NCI-H2227 (cell line): ENCODE measurements at regions not wholly inside any gene's neighbourhood (a gene's known extent, or its start where the extent isn't known, plus 50 kb on each side); places are given as distances from the start of the nearest gene placed in this dataset.
"Not testable (repeated sequence)": the region's sequence is repeated elsewhere in the genome, so short reads cannot be mapped to it uniquely, and the experiment has no call there.

Source experiments
- DNase-seq: peaks from one replicate; lab custom pipeline; 2025; ENCODE audit not compliant: unreplicated experiment; lab: John Stamatoyannopoulos, UW

GRCh38 chr2:48043131-48043700 lies 136.9 kb upstream of the FBXO11 start:
- no peak for DNase-seq

DNA sequence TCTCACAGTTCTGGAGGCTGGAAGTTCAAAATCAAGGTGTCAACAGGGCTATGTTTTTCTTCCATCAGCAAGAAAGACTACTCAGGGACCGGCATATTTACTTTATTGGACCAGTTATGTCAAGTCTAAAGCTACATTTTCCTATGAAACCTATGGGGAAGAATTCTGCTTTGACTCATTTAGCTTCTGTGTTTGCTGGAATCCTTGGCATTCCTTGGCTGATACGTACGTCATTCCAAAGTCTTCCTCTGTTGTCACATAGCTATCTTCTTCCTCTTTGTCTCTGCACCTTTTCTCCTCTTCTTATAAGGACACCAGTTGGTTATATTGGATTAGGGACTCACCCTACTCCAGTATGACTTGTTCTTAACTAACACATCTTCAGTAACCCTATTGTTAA lies 137.4 kb upstream of the FBXO11 start:
- no peak for DNase-seq

GRCh38 chr2:48045613-48046012 lies 139.3 kb upstream of the FBXO11 start:
- no peak for DNase-seq

GRCh38 chr2:48048476-48049171 lies 142.3 kb upstream of the FBXO11 start:
- DNase-seq = no peak

DNA sequence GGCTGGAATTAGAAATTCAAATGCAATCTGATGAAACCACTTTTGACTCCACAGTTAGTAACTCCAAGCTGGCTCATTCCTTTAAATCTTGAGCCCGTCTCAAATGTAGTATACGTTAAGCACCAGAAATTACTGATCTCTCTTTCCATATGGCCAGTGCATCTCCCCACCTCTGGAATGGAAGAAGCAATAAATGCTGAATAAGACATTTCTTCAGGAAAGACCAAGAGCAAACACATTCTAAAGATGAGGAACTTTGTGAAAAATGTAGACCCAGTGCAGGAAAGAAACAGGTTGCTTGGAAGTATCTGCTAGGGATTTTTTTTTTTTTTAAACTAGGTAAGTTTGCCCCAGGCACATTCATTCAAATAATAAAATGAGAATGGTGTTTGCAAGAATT lies 143.1 kb upstream of the FBXO11 start:
- no peak for DNase-seq

GRCh38 chr2:48050711-48051110 lies 144.4 kb upstream of the FBXO11 start:
- no peak for DNase-seq

GRCh38 chr2:48059975-48060374 lies 153.7 kb upstream of the FBXO11 start:
- no peak for DNase-seq

- not testable (repeated sequence) for DNase-seq
These were observed 155.4 kb upstream of the FBXO11 start for GRCh38 chr2:48061656-48062055.

GRCh38 chr2:48065096-48065495 lies 158.8 kb upstream of the FBXO11 start:
- DNase-seq = no peak

- no peak for DNase-seq
These were observed 159.7 kb upstream of the FBXO11 start for GRCh38 chr2:48066000-48066399.

- DNase-seq = no peak
These were observed 163.5 kb upstream of the FBXO11 start for GRCh38 chr2:48069769-48070168.

DNA sequence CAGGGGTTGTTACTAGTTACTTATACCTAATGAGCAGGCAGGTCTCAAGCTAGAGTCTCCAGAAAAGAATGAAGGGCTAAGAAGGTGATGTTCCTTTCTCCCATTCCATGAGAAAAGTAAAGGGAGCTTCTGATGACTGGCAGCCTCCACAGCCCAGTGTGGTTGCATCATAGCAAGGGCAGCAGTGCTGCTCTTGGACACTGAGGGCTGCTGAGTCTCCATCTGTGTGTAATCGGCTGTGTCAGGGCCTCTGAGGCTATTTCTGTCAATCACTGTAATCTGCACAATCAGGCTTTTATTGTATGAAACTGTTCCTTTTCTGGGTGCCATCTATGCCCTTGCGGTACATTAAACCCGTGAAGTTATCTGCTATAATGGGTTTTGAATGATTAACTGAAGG lies 164.1 kb upstream of the FBXO11 start:
- peak; percentile 16 for DNase-seq

GRCh38 chr2:48072583-48072982 lies 166.3 kb upstream of the FBXO11 start:
- DNase-seq = no peak

- no peak for DNase-seq
These were observed 169.3 kb upstream of the FBXO11 start for GRCh38 chr2:48075631-48076030.

GRCh38 chr2:48080534-48081316 lies 174.4 kb upstream of the FBXO11 start:
- no peak for DNase-seq

DNA sequence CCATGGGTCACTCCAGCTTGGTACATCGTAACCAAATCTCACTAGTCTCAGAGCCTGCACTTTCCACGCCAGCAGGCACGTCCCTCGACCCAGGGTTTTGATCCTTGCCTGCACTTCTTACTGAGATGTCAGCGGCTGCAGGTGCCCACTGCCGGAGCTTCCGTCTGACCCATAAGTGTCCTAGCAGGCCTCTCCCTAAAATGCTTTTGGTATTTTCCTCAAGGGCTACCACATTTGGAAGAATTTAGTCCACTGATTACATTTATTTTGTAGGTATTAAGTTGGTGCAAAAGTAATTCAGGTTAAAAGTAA lies 175.0 kb upstream of the FBXO11 start:
- DNase-seq = no peak

DNA sequence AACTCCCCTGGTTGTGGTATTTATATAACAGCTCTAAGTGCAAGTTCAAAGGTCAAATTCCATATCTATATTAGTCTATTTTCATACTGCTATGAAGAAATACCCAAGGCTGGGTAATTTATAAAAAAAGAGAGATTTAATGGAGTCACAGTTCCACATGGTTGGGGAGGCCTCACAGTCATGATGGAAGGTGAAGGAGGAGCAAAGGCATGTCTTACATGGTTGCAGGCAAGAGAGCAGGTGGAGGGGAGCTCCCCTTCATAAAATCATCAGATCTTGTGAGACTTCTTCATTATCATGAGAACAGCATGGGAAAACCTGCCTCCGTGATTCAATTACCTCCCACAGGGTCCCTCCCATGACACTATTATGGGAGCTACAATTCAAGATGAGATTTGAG lies 179.6 kb upstream of the FBXO11 start:
- DNase-seq = no peak

DNA sequence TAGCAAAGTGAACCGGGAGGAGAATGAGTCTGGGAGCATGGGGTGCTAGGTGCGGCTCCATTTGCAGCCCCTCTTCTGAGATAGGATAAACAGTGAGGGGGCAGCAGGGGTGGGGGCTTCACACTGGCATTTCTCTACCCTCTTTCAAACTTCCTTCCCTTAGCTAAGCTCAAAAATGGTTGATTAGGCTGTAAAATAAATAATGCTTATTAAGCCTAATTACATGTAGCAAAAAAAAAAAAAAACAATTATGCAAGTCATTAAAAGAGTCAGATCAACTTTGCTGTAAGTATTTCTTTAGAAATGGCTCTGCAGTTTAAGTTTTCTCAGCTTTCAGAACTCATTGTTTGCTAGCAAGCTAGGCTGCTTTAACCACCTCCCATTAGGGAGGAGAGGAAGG lies 182.7 kb upstream of the FBXO11 start:
- DNase-seq = no peak

- no peak for DNase-seq
These were observed 183.3 kb upstream of the FBXO11 start for GRCh38 chr2:48089644-48090043.

- DNase-seq = no peak
These were observed 186.8 kb upstream of the FBXO11 start for GRCh38 chr2:48092846-48093803.

DNA sequence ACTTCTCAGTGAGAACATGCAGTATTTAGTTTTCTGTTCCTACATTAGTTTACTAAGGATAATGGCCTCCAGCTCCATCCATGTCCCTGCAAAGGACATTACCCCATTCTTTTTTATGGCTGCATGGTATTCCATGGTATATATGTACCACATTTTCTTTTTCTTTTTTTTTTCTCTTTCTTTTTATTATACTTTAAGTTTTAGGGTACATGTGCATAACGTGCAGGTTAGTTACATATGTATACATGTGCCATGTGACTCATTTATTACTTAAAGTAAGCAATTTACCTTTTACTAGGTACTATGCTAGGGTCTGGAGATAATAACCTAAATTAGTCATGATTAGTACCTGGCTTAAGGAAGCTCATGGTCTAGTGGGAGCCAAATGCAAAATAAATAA lies 190.5 kb upstream of the FBXO11 start:
- not testable (repeated sequence) for DNase-seq
